ENCODE measurements at regions not wholly inside any gene's neighbourhood (a gene's known extent, or its start where the extent isn't known, plus 50 kb on each side); places are given as distances from the start of the nearest gene placed in this dataset.

DNA sequence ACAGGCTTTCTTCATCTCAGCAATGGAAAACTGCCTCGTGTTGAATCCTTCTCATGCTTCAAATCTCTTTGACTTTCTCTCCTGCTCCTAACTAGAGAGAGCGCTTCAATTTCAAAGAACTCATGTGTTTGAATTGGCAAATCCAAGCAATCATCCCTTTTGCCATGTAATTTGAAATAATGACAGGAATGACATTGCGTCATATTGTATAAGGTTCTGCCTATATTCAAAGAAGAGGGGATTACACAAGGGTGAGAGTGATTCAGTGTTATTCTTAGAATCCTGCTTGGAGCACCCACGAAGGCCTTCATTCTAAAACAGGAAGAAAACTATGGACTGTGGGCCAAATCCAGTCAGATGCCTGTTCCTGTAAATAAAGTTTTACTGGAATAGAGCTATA lies 720.6 kb downstream of the JRKL start:
- intact Hi-C loops (cut with DNase I) = no loop called here
- Histone ChIP-seq H3K27me3 (no peaks in the 10 kb centered on the region), H3K27ac (no peak overlapping the region), H3K36me3 (no peaks in the 10 kb centered on the region), H3K4me1 (no peaks in the 10 kb centered on the region), H3K9me3 (no peaks in the 10 kb centered on the region), H3K4me3 (replicated peaks in 1 of 3) (no peak overlapping the region)
- DNase-seq = no peak
- WGBS, 2 donors = 79 to 82% methylated on average over 4 of the region's 4 CpGs
- TF ChIP-seq, protein P1, sequence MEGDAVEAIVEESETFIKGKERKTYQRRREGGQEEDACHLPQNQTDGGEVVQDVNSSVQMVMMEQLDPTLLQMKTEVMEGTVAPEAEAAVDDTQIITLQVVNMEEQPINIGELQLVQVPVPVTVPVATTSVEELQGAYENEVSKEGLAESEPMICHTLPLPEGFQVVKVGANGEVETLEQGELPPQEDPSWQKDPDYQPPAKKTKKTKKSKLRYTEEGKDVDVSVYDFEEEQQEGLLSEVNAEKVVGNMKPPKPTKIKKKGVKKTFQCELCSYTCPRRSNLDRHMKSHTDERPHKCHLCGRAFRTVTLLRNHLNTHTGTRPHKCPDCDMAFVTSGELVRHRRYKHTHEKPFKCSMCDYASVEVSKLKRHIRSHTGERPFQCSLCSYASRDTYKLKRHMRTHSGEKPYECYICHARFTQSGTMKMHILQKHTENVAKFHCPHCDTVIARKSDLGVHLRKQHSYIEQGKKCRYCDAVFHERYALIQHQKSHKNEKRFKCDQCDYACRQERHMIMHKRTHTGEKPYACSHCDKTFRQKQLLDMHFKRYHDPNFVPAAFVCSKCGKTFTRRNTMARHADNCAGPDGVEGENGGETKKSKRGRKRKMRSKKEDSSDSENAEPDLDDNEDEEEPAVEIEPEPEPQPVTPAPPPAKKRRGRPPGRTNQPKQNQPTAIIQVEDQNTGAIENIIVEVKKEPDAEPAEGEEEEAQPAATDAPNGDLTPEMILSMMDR (IDR thresholded peaks at IDR 0.05) = no peak
- TF ChIP-seq POLR2A (IDR thresholded peaks at IDR 0.05) = no peak

DNA sequence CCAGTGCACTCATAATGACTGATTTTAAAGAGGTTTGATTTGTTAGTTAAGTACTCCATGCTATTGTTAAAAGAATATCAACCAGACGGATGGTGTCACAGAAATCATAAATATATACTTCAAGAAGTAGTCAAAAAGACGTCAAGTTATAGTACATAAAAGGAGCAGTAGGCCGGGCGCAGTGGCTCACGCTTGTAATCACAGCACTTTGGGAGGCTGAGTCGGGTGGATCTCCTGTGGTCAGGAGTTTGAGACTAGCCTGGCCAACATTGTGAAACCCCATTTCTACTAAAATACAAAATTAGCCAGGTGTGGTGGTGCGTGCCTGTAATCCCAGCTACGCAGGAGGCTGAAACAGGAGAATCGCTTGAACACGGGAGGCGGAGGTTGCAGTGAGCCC lies 721.7 kb downstream of the JRKL start:
- Histone ChIP-seq H3K4me1 (no peaks in the 10 kb centered on the region), H3K36me3 (no peaks in the 10 kb centered on the region), H3K9me3 (no peaks in the 10 kb centered on the region), H3K4me3 (replicated peaks in 1 of 3) (no peak overlapping the region), H3K27ac (no peak overlapping the region), H3K27me3 (no peaks in the 10 kb centered on the region)
- DNase-seq = no peak
- 87% methylated on average over 11 of the region's 11 CpGs for WGBS, 2 donors
- TF ChIP-seq, protein P1 (IDR thresholded peaks at IDR 0.05) = no peak
- no peak for TF ChIP-seq POLR2A (IDR thresholded peaks at IDR 0.05)
- intact Hi-C loops (cut with DNase I) = no loop called here

DNA sequence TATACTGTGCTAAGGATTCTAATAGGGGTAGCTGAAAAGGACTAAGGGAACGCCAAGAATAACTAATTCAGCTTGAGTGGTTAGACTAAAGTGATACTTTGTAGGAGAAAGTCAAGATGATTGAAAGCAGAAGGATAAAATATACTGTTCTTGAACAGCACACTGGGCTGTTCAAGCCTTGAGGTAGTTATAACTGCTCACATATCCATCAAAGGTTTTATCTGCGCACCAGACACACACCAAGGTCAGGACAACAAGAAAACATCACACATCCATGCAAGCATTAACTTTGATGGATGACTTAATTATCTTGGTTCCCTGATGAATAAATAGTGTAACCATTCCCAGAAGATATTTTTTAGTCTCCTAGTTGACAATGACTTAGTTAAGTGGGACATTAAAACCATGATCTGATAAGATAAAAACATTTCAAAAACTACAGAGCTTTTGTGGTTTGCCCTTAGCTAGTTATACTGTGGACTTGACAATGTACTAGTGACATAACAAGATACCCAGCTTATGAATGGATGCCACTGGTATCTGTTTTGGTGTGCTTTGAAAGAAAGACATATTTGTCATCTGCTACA lies 728.9 kb downstream of the JRKL start:
- no peak for TF ChIP-seq POLR2A (IDR thresholded peaks at IDR 0.05)
- TF ChIP-seq, protein P1 (IDR thresholded peaks at IDR 0.05) = no peak
- no peaks in the 10 kb centered on the region for H3K4me1 ChIP-seq
- H3K27ac ChIP-seq = no peak overlapping the region
- no peak overlapping the region for H3K4me3 ChIP-seq (replicated peaks in 1 of 3)
- H3K27me3 ChIP-seq = no peaks in the 10 kb centered on the region
- WGBS, 2 donors = 53 to 55% methylated on average over 2 of the region's 2 CpGs
- H3K36me3 ChIP-seq = no peaks in the 10 kb centered on the region
- no peaks in the 10 kb centered on the region for H3K9me3 ChIP-seq
- no peak for DNase-seq
- intact Hi-C loops (cut with DNase I) = no loop called here

DNA sequence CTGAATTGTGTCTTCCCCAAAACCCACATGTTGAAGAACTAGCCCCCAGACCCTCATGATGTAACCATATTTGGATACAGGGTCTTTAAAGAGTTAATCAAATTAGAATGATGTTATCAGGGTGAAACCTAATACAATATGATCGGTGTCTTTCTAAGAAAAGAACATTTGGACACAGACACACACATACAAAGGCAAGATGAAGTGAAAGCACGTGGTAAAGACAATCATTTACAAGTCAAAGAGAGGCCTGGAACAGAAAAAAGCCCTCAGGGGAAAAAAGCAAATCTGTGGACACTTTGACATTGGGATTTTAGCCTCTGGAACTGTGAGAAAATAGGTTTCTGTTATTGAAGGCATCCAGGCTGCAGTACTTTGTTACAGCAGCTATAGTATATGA lies 733.4 kb downstream of the JRKL start:
- Histone ChIP-seq H3K27ac (no peak overlapping the region), H3K36me3 (no peaks in the 10 kb centered on the region), H3K4me3 (replicated peaks in 1 of 3) (no peak overlapping the region), H3K9me3 (no peaks in the 10 kb centered on the region), H3K27me3 (no peaks in the 10 kb centered on the region), H3K4me1 (no peaks in the 10 kb centered on the region)
- intact Hi-C loops (cut with DNase I) = no loop called here
- WGBS, 2 donors = 47 to 49% methylated on average over 2 of the region's 2 CpGs
- no peak for DNase-seq
- no peak for TF ChIP-seq POLR2A (IDR thresholded peaks at IDR 0.05)
- TF ChIP-seq, protein P1 (IDR thresholded peaks at IDR 0.05) = no peak

DNA sequence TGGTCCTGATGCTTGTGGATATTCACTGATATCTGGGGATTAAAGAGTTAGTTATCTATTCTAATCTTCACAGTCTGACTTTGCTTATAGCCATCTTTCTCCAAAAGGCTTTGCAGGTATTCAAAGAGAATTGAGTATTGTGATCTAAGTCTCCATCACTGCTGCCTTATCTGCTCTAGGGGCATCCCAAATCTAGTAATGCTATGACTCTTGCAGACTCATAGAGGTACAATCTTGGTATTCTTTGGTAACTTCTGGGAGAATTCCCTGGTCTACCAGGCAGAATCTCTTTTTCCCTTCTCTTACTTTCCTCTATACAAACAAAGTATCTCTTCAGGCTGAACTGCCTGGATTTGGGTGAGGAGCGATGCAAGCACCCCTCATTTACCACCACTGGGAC lies 746.3 kb downstream of the JRKL start:
- Histone ChIP-seq H3K9me3 (no peaks in the 10 kb centered on the region), H3K27me3 (no peaks in the 10 kb centered on the region), H3K4me1 (no peaks in the 10 kb centered on the region), H3K36me3 (no peaks in the 10 kb centered on the region), H3K4me3 (replicated peaks in 1 of 3) (no peak overlapping the region), H3K27ac (no peak overlapping the region)
- TF ChIP-seq POLR2A (IDR thresholded peaks at IDR 0.05) = no peak
- WGBS, 2 donors = 92 to 100% methylated on average over 1 of the region's 1 CpG
- DNase-seq = no peak
- intact Hi-C loops (cut with DNase I) = no loop called here
